Neural cell (in vitro differentiated cells): ENCODE measurements at regions not wholly inside any gene's neighbourhood (a gene's known extent, or its start where the extent isn't known, plus 50 kb on each side); places are given as distances from the start of the nearest gene placed in this dataset.
A peak's percentile ranks its signal among the peaks of the same experiment; 100 is the strongest.

Experiments
- H2AFZ ChIP-seq: fragments of 200-600, 300-800 bp; sonication (generic), shearing (Covaris generic); 2 replicates; pipeline ENCODE4 v1.6.0; 2014; ENCODE audit warnings: low read depth, mild to moderate bottlenecking, antibody characterized with exemption, low read length, moderate library complexity
- H3F3A ChIP-seq: fragments of 200-600 bp; shearing (Covaris generic); 2 replicates; pipeline ENCODE4 v1.6.1; 2016; ENCODE audit warnings: mild to moderate bottlenecking, moderate library complexity, mixed read lengths, antibody characterized with exemption, low read length; ENCODE audit not compliant: insufficient read depth, poor library complexity, severe bottlenecking
- H3K27ac ChIP-seq: fragments of 200-600, 300-800 bp; sonication (generic), shearing (Covaris generic); 2 replicates; pipeline ENCODE4 v1.5.1; 2014; ENCODE audit warnings: mild to moderate bottlenecking, low read length, moderate library complexity
- H3K27me3 ChIP-seq: fragments of 300-800, 200-600 bp; sonication (generic), shearing (Covaris generic); 2 replicates; pipeline ENCODE4 v1.6.0; 2014; ENCODE audit warnings: mild to moderate bottlenecking, low read depth, low read length, moderate library complexity; ENCODE audit not compliant: insufficient read depth
- H3K36me3 ChIP-seq: fragments of 300-800, 200-600 bp; sonication (generic), shearing (Covaris generic); 2 replicates; pipeline ENCODE4 v1.5.1; 2014; ENCODE audit warnings: mild to moderate bottlenecking, antibody characterized with exemption, low read length, moderate library complexity; ENCODE audit not compliant: insufficient read depth
- H3K4me2 ChIP-seq: fragments of 300-800, 200-600 bp; sonication (generic), shearing (Covaris generic); 2 replicates; pipeline ENCODE4 v1.6.0; 2014; ENCODE audit warnings: mild to moderate bottlenecking, low read length
- H3K4me3 ChIP-seq: fragments of 300-800, 200-600 bp; sonication (generic), shearing (Covaris generic); 2 replicates; pipeline ENCODE4 v1.5.1; 2014; ENCODE audit warnings: mild to moderate bottlenecking, low read length, moderate library complexity
- H3K79me2 ChIP-seq: fragments of 200-600 bp; shearing (Covaris generic); replicated peaks from 2 replicates; pipeline ENCODE4 v1.6.0; 2014; ENCODE audit warnings: mild to moderate bottlenecking, low read length, moderate library complexity; ENCODE audit not compliant: insufficient read depth
- H3K9ac ChIP-seq: fragments of 300-800, 200-600 bp; sonication (generic), shearing (Covaris generic); 2 replicates; pipeline ENCODE4 v1.6.1; 2016; ENCODE audit warnings: mild to moderate bottlenecking, low read length, mixed read lengths
- H3K9me2 ChIP-seq: fragments of 200-600 bp; shearing (Covaris generic); 2 replicates; pipeline ENCODE4 v1.6.1; 2016; ENCODE audit warnings: mild to moderate bottlenecking, low read length, mixed read lengths; ENCODE audit not compliant: insufficient read depth
- H3K9me3 ChIP-seq: fragments of 200-600, 300-800 bp; sonication (generic), shearing (Covaris generic); 2 replicates; pipeline ENCODE4 v1.6.1; 2016; ENCODE audit warnings: mild to moderate bottlenecking, mixed run types, low read length, moderate library complexity, mixed read lengths
- H4K20me1 ChIP-seq: fragments of 200-600 bp; shearing (Covaris generic); 2 replicates; pipeline ENCODE4 v1.6.1; 2016; ENCODE audit warnings: mild to moderate bottlenecking, mixed run types; ENCODE audit not compliant: insufficient read depth
- EP300 ChIP-seq: fragments of 450-650 bp; conservative IDR thresholded peaks from 2 replicates; pipeline ENCODE4 v1.6.1; 2014; ENCODE audit warnings: antibody characterized with exemption, mild to moderate bottlenecking, moderate library complexity; ENCODE audit not compliant: poor library complexity, severe bottlenecking
- EZH2 ChIP-seq: fragments of 200-600, 300-800 bp; shearing (Covaris generic), sonication (generic); IDR thresholded peaks from 2 replicates; pipeline ENCODE4 v1.6.1; 2014; ENCODE audit warnings: antibody characterized with exemption, low read length, borderline replicate concordance, mild to moderate bottlenecking; ENCODE audit not compliant: insufficient read depth, poor library complexity, severe bottlenecking
- MXI1 ChIP-seq: fragments of 450-650 bp; conservative IDR thresholded peaks from 2 replicates; pipeline ENCODE4 v1.6.1; 2014; ENCODE audit warnings: antibody characterized with exemption, mild to moderate bottlenecking; ENCODE audit not compliant: poor library complexity, severe bottlenecking
- POLR2AphosphoS5 ChIP-seq: IDR thresholded peaks from 2 replicates; pipeline ENCODE4 v1.6.1; 2012
- RAD21 ChIP-seq: fragments of 450-650 bp; conservative IDR thresholded peaks from 2 replicates; pipeline ENCODE4 v1.6.1; 2014; ENCODE audit warnings: antibody characterized with exemption, mild to moderate bottlenecking, moderate library complexity
- SMC3 ChIP-seq: fragments of 450-650 bp; conservative IDR thresholded peaks from 2 replicates; pipeline ENCODE4 v1.6.1; 2014; ENCODE audit warnings: antibody characterized with exemption, mild to moderate bottlenecking, moderate library complexity; ENCODE audit not compliant: poor library complexity
- TAF1 ChIP-seq: IDR thresholded peaks from 2 replicates; pipeline ENCODE4 v1.6.1; 2012; ENCODE audit warnings: low read depth
- TF ChIP-seq, protein P1 (sequence below): fragments of 450-650 bp; IDR thresholded peaks from 2 replicates; pipeline ENCODE4 v1.5.1; 2014; ENCODE audit warnings: antibody characterized with exemption, mild to moderate bottlenecking, moderate library complexity; ENCODE audit not compliant: poor library complexity, severe bottlenecking
- TF ChIP-seq, protein P2 (sequence below): IDR thresholded peaks from 2 replicates; pipeline ENCODE4 v1.6.1; 2012; ENCODE audit warnings: borderline replicate concordance

DNA sequence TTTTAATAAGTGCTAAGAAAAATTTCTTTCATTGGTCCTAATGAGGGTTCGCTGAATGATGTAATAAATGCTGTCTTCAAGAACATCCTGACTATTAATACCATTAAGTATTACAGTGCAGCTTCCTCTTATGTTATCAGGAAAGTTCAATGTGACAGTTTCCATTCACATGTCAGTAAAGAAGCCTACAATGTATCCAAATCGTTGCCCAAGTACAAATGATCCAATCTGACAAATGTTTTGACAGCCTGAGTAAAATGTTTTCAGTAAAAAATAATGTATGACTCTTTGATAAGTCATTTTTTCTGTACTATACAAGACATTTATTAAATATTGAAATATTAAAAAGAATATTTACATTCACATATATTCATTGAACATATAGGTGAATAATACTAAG, 496.1 kb upstream of the MANEA start:
- Histone ChIP-seq H4K20me1 (no peaks in the 10 kb centered on the region), H3K36me3 (no peaks in the 10 kb centered on the region), H3K4me2 (no peak overlapping the region), H3F3A (no peaks in the 10 kb centered on the region), H3K27me3 (no peaks in the 10 kb centered on the region), H3K9ac (no peak overlapping the region), H3K9me3 (no peaks in the 10 kb centered on the region), H3K4me3 (no peak overlapping the region), H2AFZ (no peak overlapping the region), H3K9me2 (no peaks in the 10 kb centered on the region), H3K27ac (no peak overlapping the region), H3K79me2 (no peaks in the 10 kb centered on the region)
- TF ChIP-seq EP300 = peak; percentile 71
- TF ChIP-seq RAD21 = no peak
- peak; percentile 53 for TF ChIP-seq POLR2AphosphoS5

DNA sequence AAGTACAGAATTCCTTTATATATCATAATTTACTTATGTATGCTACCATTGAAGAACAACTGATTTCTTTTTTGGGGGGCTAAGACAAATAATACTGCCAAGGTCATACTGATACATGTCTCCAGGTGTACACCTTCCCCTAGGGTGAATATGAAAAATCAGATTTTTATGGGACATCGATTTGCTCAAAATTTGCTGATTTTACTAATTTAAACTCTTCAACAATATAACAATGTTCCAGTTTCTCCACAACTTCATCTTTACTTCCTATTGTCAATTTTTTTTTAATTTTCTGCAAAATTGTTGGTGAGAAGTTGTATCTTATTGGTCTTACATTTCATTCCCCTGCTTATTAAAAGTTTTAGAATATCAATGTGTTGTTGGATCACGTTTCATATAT, 495.4 kb upstream of the MANEA start:
- Histone ChIP-seq H3K27me3 (no peaks in the 10 kb centered on the region), H3F3A (no peaks in the 10 kb centered on the region), H3K79me2 (no peaks in the 10 kb centered on the region), H3K4me3 (no peak overlapping the region), H2AFZ (no peak overlapping the region), H3K9ac (no peak overlapping the region), H4K20me1 (no peaks in the 10 kb centered on the region), H3K4me2 (no peak overlapping the region), H3K27ac (no peak overlapping the region), H3K9me3 (no peaks in the 10 kb centered on the region), H3K36me3 (no peaks in the 10 kb centered on the region), H3K9me2 (no peaks in the 10 kb centered on the region)
- TF ChIP-seq, protein P1, sequence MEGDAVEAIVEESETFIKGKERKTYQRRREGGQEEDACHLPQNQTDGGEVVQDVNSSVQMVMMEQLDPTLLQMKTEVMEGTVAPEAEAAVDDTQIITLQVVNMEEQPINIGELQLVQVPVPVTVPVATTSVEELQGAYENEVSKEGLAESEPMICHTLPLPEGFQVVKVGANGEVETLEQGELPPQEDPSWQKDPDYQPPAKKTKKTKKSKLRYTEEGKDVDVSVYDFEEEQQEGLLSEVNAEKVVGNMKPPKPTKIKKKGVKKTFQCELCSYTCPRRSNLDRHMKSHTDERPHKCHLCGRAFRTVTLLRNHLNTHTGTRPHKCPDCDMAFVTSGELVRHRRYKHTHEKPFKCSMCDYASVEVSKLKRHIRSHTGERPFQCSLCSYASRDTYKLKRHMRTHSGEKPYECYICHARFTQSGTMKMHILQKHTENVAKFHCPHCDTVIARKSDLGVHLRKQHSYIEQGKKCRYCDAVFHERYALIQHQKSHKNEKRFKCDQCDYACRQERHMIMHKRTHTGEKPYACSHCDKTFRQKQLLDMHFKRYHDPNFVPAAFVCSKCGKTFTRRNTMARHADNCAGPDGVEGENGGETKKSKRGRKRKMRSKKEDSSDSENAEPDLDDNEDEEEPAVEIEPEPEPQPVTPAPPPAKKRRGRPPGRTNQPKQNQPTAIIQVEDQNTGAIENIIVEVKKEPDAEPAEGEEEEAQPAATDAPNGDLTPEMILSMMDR = no peak
- TF ChIP-seq RAD21 (no peak), EZH2 (no peak), MXI1 (no peak), SMC3 (no peak), POLR2AphosphoS5 (no peak), TAF1 (no peak), EP300 (no peak)
- TF ChIP-seq, protein P2, sequence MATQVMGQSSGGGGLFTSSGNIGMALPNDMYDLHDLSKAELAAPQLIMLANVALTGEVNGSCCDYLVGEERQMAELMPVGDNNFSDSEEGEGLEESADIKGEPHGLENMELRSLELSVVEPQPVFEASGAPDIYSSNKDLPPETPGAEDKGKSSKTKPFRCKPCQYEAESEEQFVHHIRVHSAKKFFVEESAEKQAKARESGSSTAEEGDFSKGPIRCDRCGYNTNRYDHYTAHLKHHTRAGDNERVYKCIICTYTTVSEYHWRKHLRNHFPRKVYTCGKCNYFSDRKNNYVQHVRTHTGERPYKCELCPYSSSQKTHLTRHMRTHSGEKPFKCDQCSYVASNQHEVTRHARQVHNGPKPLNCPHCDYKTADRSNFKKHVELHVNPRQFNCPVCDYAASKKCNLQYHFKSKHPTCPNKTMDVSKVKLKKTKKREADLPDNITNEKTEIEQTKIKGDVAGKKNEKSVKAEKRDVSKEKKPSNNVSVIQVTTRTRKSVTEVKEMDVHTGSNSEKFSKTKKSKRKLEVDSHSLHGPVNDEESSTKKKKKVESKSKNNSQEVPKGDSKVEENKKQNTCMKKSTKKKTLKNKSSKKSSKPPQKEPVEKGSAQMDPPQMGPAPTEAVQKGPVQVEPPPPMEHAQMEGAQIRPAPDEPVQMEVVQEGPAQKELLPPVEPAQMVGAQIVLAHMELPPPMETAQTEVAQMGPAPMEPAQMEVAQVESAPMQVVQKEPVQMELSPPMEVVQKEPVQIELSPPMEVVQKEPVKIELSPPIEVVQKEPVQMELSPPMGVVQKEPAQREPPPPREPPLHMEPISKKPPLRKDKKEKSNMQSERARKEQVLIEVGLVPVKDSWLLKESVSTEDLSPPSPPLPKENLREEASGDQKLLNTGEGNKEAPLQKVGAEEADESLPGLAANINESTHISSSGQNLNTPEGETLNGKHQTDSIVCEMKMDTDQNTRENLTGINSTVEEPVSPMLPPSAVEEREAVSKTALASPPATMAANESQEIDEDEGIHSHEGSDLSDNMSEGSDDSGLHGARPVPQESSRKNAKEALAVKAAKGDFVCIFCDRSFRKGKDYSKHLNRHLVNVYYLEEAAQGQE = no peak

DNA sequence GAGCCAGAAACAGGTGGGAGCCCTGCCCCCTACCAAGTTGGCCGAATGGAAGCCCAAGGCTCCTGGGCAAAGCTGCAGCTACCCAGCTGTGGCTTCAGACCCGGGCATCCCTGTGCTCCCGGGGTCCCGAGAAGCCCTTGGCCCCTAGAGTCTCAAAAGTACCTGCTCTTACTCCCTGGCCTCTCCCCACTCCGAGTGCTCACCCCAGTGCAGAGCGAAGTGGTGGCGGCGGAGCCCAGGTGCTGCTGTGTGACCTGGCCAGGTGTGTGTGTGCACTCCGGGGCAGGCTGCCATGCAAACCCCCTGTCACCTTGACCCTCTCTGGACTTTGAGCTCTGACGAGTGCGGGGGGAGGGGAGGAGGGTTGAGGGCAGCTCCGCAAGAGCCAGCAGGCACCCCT, 493.8 kb upstream of the MANEA start:
- Histone ChIP-seq H3K36me3 (no peaks in the 10 kb centered on the region), H3K27ac (no peak overlapping the region), H3F3A (no peaks in the 10 kb centered on the region), H3K4me2 (no peak overlapping the region), H3K9ac (no peak overlapping the region), H3K9me2 (no peaks in the 10 kb centered on the region), H3K4me3 (no peak overlapping the region), H4K20me1 (no peaks in the 10 kb centered on the region), H3K9me3 (no peaks in the 10 kb centered on the region), H3K27me3 (no peaks in the 10 kb centered on the region), H2AFZ (no peak overlapping the region), H3K79me2 (no peaks in the 10 kb centered on the region)
- TF ChIP-seq EP300 = no peak
- TF ChIP-seq TAF1 = no peak
- TF ChIP-seq, protein P1 = no peak
- no peak for TF ChIP-seq SMC3
- no peak for TF ChIP-seq EZH2
- no peak for TF ChIP-seq POLR2AphosphoS5
